ENCODE measurements at regions not wholly inside any gene's neighbourhood (a gene's known extent, or its start where the extent isn't known, plus 50 kb on each side); places are given as distances from the start of the nearest gene placed in this dataset.

- TF ChIP-seq ZFX (IDR thresholded peaks at IDR 0.05): no peak
- no peak for TF ChIP-seq CTCF (conservative IDR thresholded peaks at IDR 0.05)
- no peak overlapping the region for H3K27ac ChIP-seq
Measured at GRCh38 chr14:97328743-97329142, 531.6 kb downstream of the VRK1 start.

- TF ChIP-seq ZFX (IDR thresholded peaks at IDR 0.05): no peak
- no peak for TF ChIP-seq CTCF (conservative IDR thresholded peaks at IDR 0.05)
- H3K27ac ChIP-seq: no peak overlapping the region
Measured at GRCh38 chr14:97329701-97330100, 532.5 kb downstream of the VRK1 start.

GRCh38 chr14:97331058-97331457 lies 533.9 kb downstream of the VRK1 start:
- no peak for TF ChIP-seq CTCF (conservative IDR thresholded peaks at IDR 0.05)
- TF ChIP-seq ZFX (IDR thresholded peaks at IDR 0.05): no peak
- H3K27ac ChIP-seq: no peak overlapping the region

- TF ChIP-seq ZFX (IDR thresholded peaks at IDR 0.05) (no peak), CTCF (conservative IDR thresholded peaks at IDR 0.05) (no peak)
- H3K27ac ChIP-seq: no peak overlapping the region
Measured at GRCh38 chr14:97331526-97331925, 534.3 kb downstream of the VRK1 start.

- TF ChIP-seq ZFX (IDR thresholded peaks at IDR 0.05) (no peak), CTCF (conservative IDR thresholded peaks at IDR 0.05) (no peak)
- H3K27ac ChIP-seq: no peak overlapping the region
Measured at GRCh38 chr14:97336179-97336578, 539.0 kb downstream of the VRK1 start.

GRCh38 chr14:97336816-97337215 lies 539.6 kb downstream of the VRK1 start:
- TF ChIP-seq ZFX (IDR thresholded peaks at IDR 0.05): no peak
- no peak for TF ChIP-seq CTCF (conservative IDR thresholded peaks at IDR 0.05)
- H3K27ac ChIP-seq: no peak overlapping the region

GRCh38 chr14:97337267-97337666 lies 540.1 kb downstream of the VRK1 start:
- H3K27ac ChIP-seq: no peak overlapping the region
- no peak for TF ChIP-seq ZFX (IDR thresholded peaks at IDR 0.05)
- no peak for TF ChIP-seq CTCF (conservative IDR thresholded peaks at IDR 0.05)
